ENCODE measurements at regions not wholly inside any gene's neighbourhood (a gene's known extent, or its start where the extent isn't known, plus 50 kb on each side); places are given as distances from the start of the nearest gene placed in this dataset.
"Not testable (repeated sequence)": the region's sequence is repeated elsewhere in the genome, so short reads cannot be mapped to it uniquely, and the experiment has no call there.

DNA sequence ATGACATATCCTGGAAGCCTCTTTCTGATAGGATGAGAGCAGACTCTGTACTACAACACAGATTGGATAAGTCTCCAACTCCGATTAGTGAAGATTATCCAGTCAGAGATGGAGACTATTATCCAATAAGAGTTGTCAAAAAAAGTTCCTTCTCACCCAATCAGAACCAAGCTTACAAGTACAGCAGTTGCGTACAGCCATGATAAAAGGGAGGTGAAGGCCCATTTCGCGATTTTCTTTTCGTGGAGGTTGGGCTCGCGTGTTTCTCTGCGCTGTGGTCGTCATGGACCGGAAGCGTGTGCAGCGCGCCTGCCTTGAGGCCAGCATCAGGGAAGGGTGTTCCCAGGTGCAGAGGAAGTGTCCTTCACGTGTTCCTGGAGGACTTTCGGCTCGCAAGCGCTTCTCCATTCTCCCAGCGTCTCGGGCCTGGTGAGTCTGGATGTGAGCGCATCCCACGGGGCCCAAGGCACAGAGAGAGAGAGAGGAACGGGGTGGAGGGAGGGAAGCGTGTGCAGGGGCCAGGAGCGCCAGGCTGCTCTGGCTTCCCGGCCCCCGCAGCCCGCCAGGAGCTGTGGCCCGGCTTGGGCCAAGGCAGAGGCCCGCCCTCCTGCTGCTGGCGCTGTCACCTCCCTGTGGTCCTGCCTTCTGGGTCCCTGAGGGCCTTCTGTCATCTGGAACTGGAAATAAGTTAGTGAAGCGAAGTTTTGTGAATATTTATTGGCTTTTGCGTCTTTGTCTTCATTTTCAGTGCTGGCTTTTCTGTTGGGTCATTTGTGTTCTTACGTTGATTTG lies 53.9 kb downstream of the CDRT15L2 start:
- not testable (repeated sequence) for DNase-seq (ENCODE audit: low read depth)

- not testable (repeated sequence) for DNase-seq (ENCODE audit: low read depth)
Measured at GRCh38 chr17:20640147-20640546, 60.6 kb downstream of the CDRT15L2 start.

DNA sequence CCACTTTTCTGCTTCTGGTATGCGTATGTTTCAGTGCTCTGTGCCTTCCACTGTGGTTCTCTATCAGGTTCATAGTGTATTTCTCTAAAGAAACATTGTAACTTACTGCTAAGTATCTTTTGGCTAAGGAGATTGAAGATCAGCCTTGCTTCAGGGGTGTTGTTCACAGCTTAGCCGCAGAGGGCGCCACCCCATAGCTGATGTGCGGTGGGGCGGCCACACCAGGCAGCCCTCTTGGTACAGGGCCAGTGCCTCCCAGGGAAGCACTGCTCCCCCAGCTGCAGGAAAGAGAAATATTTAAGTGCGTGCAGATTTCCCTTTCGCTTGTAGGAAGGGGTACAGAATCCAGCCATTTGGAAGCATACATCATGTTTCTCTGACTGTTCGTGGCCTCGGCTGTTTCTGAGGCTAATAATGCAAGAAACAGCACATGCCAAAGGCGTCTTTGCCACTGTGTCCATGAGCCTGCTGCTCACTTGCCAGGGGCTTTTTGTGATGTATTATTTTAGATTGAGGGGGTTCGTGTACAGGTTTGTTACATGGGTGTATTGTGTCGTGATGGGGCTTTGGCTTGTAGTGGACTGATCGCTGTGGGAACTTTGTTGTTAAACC lies 67.2 kb downstream of the CDRT15L2 start:
- DNase-seq (ENCODE audit: low read depth), result not testable (repeated sequence)

DNA sequence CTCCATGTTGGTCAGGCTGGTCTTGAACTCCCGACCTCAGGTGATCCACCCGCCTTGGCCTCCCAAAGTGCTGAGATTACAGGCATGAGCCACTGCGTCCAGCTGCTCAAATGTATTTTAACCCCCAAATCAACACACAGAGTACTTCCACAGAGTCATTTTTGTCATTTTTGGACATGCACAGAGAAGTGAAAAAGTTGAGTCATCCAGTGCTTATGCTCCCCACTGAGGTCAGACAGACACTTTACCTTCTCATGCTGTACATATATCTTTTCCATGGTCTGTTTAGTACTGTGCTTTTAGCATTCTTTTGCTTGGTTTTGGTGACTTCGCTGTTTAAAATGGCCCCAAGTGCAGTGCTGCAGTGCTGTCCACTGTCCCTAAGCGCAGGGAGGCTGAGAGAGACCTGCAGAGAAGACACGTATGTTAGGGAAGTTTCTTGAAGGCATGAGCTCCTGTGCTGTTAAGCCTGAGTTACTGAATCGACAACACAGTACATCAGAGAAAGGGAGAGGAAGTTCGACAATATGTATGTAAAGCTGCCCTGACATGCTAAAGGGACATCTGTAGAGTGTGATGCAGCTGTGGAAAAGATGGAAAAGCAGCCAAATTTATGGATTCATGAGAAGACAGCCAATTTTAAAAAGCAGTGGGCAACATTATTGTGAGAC lies 69.7 kb downstream of the CDRT15L2 start:
- not testable (repeated sequence) for DNase-seq (ENCODE audit: low read depth)

- DNase-seq (ENCODE audit: low read depth), result not testable (repeated sequence)
Measured at GRCh38 chr17:20651022-20651421, 71.5 kb downstream of the CDRT15L2 start.

- DNase-seq (ENCODE audit: low read depth), result not testable (repeated sequence)
Measured at GRCh38 chr17:20651736-20652135, 72.2 kb downstream of the CDRT15L2 start.

DNA sequence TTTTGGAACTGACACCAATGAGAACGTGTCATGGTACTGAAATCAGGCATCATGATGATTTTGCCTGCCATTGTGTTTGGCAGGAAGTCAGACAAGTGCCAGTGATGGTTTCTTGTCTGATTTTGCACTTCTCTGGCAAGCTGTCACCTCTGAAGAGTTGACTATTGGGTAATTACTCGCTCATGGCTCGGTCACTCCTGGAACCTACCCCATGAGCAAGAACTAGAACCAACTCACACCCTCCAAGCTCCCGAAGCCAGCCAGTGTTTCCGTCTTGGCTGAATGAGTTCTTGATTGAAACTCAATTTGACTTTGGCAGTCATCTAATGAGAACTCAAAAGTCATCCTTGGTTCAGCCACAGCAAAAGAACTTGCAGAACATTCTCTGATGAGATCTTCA lies 73.9 kb downstream of the CDRT15L2 start:
- DNase-seq (ENCODE audit: low read depth), result not testable (repeated sequence)

GRCh38 chr17:20654114-20654513 lies 74.6 kb downstream of the CDRT15L2 start:
- DNase-seq (ENCODE audit: low read depth), result not testable (repeated sequence)

GRCh38 chr17:20654575-20654974 lies 75.1 kb downstream of the CDRT15L2 start:
- DNase-seq (ENCODE audit: low read depth), result not testable (repeated sequence)

DNA sequence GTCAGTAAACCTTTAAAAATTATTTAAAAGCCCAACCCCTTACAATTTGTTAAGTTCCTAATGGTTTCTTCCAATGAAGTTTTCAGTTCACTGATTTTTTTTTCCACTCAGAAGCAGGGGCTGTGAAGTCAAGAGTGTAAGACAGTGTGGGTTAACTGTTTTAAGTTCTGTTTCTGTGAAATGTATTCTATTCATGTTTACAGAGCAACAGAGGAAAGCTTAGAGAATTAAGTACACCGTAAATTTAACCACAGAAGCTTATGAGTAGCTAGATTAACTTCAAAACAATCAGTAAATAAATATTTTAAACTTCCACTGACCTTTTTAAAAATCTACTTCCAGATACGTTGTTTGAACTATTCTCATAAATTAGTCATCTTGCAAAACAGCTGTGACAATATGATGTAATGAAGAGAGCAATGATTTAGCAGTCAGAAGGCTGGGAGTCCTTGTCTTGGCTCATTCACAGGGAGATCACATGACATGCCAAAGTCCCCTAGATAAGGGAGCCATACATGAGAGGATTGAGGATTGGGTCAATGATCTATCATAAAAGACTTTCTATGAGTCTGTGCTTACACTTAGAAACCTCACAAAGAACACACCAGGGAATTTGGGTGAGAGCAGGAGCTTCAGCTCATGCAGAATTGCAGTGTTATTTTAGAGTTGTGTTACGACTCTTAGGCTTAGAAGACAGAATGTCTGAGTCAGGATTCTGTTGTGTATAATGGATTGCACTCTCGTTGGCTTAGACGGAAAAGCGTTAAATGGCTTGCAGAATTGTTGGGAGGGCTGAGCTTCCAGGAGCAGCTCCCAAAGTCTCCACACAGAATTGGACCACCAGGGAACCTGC lies 85.8 kb downstream of the CDRT15L2 start:
- DNase-seq (ENCODE audit: low read depth), result not testable (repeated sequence)

DNA sequence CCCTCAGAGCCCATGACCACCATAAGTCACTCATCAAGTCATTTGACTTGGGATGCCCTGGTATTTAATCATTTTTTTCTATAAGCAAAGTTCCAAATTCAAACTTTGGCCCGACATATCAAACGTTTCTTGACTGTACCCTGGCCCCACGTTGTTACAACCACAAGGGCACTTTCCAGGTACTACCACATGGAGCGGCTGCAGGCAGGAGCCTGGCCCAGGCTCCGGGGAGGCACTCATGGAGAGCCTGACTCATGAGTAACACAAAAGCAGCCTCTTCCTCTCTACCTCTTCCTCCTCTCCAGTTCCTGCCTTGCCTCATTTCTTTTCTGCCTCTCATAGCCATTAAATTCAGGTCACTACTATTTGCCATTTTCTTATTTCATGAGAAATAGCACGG lies 87.2 kb downstream of the CDRT15L2 start:
- DNase-seq (ENCODE audit: low read depth), result not testable (repeated sequence)

GRCh38 chr17:20667712-20668111 lies 88.2 kb downstream of the CDRT15L2 start:
- not testable (repeated sequence) for DNase-seq (ENCODE audit: low read depth)

DNA sequence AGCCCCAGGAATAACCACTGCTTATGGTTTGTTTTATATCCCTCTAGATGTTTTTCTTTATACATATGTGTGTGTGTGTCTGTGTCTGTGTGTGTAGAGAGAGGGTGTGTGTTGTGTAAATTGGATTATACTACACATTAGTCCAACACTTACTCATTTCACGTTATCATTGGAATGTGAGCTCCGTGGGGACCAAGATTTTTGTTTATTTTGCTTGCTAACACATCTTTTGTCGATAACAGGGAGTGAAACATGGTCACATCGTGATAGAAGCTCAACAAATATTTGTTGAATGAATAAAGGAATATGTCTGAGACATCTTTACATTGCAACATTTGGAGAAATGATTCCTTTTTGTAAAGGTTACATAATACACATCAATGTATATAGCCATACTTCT lies 88.8 kb downstream of the CDRT15L2 start:
- DNase-seq (ENCODE audit: low read depth), result not testable (repeated sequence)

DNA sequence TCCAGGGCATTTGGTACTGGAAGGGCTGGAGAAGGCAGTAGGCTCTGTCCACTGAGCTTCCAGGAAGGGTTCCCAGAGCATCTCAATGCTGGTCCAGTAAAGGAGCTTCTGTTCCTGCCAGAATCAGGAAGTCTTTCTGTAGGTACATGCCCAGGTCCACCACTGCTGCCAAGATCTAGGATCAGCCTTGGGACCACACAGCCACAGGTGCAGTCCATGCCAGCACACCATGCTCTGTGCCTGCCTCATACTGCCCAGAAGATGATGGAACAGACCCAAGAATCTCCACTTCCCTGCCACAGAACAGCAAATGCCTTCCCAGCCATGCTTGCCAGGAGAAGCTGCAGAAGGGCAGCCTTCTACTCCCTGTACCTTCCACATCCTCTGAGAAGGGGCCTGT lies 89.3 kb downstream of the CDRT15L2 start:
- DNase-seq (ENCODE audit: low read depth), result not testable (repeated sequence)

- not testable (repeated sequence) for DNase-seq (ENCODE audit: low read depth)
Measured at GRCh38 chr17:20670506-20670905, 91.0 kb downstream of the CDRT15L2 start.

DNA sequence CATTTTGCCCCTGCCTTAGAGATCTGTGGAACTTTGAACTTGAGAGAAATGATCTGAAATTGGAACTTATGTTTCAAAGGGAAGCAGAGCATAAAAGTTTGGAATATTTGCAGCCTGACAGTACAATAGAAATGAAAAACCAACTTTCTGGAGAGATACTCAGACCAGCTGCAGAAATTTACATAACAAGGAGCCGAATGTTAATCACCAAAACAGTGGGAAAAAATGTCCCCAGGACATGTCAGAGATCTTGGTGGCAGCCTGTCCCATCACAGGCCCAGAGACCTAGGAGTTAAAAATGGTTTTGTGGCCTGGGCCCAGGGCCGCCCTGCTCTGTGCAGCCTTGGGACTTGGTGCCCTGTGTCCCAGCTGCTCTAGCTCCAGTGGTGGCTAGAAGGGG lies 94.8 kb downstream of the CDRT15L2 start:
- DNase-seq (ENCODE audit: low read depth), result not testable (repeated sequence)

DNA sequence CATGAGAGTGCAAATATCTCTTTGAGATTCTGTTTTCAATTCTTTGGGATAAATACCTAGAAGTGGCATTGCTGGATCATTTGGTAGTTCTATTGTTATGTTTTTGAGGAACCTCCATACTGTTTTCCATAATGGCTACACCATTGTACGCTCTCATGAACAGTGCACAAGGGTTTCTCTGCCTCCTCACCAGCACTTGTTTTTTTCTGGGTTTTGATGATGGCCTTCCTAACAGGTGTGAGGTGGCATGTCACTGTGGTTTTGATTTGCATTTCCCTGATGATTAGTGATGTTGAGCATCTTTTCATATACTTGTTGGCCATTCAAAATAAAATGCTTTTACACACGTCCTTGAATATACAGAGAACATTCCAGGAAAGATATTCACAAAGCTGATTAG lies 96.2 kb downstream of the CDRT15L2 start:
- not testable (repeated sequence) for DNase-seq (ENCODE audit: low read depth)

GRCh38 chr17:20676656-20677055 lies 97.1 kb downstream of the CDRT15L2 start:
- DNase-seq (ENCODE audit: low read depth), result not testable (repeated sequence)

GRCh38 chr17:20677469-20677868 lies 97.9 kb downstream of the CDRT15L2 start:
- not testable (repeated sequence) for DNase-seq (ENCODE audit: low read depth)

DNA sequence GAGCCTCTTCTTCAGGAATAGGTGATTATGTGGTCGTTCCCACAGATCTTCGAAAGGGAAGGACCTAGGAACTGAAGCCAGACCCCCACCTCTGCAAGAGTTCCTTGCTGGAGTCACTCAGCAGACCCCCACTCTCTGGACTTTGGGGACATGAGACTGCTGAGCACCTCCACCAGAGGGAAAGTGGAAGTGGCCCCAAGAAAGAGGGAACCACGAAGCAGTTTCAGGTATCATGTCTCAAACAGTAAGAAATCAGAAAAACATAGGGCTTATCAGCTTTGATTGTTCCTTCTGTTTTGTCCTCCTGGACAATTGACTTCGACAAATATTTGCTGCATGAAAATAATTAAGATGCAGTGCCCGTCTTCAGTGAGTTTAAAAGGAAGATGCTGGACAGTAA lies 98.9 kb downstream of the CDRT15L2 start:
- not testable (repeated sequence) for DNase-seq (ENCODE audit: low read depth)

- DNase-seq (ENCODE audit: low read depth), result not testable (repeated sequence)
Measured at GRCh38 chr17:20681746-20682722, 102.5 kb downstream of the CDRT15L2 start.
